HCT116 (cell line): ENCODE measurements at regions not wholly inside any gene's neighbourhood (a gene's known extent, or its start where the extent isn't known, plus 50 kb on each side); places are given as distances from the start of the nearest gene placed in this dataset.

Source experiments
- ATAC-seq: fragments of 200-7000 bp; cut with Tn5 transposase; 2 replicates; pipeline ENCODE4 v1.9.1; 2020; ENCODE audit warnings: mild to moderate bottlenecking, moderate library complexity
- BruUV-seq: library from RNA; stranded (reverse); fragments of 400-500 nt; replicated peaks from 2 replicates; lab custom pipeline; 2021; lab: Mats Ljungman, UMichigan
- CTCF ChIA-PET: fragments of 300-600 bp; sonication (Branson Sonifier 250); formaldehyde crosslinking; loops from one replicate; lab custom pipeline; 2021; ENCODE audit warnings: antibody characterized with exemption; lab: Charles Lee
- POLR2A ChIA-PET: fragments of 300-600, 350-600 bp; sonication (Branson Sonifier 250); formaldehyde crosslinking; loops from one replicate; lab custom pipeline; 2021; ENCODE audit warnings: antibody characterized with exemption; lab: Charles Lee
- RAD21 ChIA-PET, 2 experiments: fragments of 300-600 bp; sonication (Branson Sonifier 250); formaldehyde crosslinking; loops; one replicate each; lab custom pipeline; 2023; ENCODE audit warnings: low total read pairs in 2 of 2; ENCODE audit not compliant: uncharacterized antibody in 2 of 2, unreplicated experiment in 2 of 2, low non-redundant PET in 1 of 2; lab: Charles Lee
- DNase-seq: peaks from one replicate; pipeline ENCODE4 v3.0.0-alpha.2; 2010; ENCODE audit warnings: low read depth, low spot score
- H2AFZ ChIP-seq: fragments of 200-600 bp; shearing (Covaris generic), sonication (generic); 2 replicates; pipeline ENCODE4 v1.6.1; 2017; ENCODE audit warnings: low read depth, mixed run types, mixed read lengths, antibody characterized with exemption, low read length; ENCODE audit not compliant: poor library complexity, severe bottlenecking
- H3K27ac ChIP-seq: 2 replicates; pipeline ENCODE4 v1.5.1; 2012; ENCODE audit warnings: low read depth, low read length
- H3K27me3 ChIP-seq: fragments of 200-600 bp; sonication (generic); 2 replicates; pipeline ENCODE4 v1.6.1; 2016; ENCODE audit warnings: mixed run types, low read length, mixed read lengths; ENCODE audit not compliant: insufficient read depth
- H3K36me3 ChIP-seq, 2 experiments: fragments of 200-500 bp in 1 of 2; fragments of 200-600 bp in 1 of 2; sonication (Bioruptor generic) in 1 of 2; sonication (generic) in 1 of 2; 2 replicates each; pipeline versions ENCODE4 v1.5.1 to v1.6.1; 2014 to 2016; ENCODE audit warnings: low read length in 2 of 2, inconsistent platforms in 1 of 2, mixed read lengths in 1 of 2, mixed run types in 1 of 2; ENCODE audit not compliant: insufficient read depth in 2 of 2, control insufficient read depth in 1 of 2
- H3K4me1 ChIP-seq, 2 experiments: fragments of 200-600 bp in 1 of 2; sonication (generic) in 1 of 2; 2 replicates each; pipeline versions ENCODE4 v1.5.1 to v1.6.1; 2012 to 2017; ENCODE audit warnings: low read length in 2 of 2, inconsistent platforms in 1 of 2, mild to moderate bottlenecking in 1 of 2, mixed read lengths in 1 of 2, mixed run types in 1 of 2, moderate library complexity in 1 of 2; ENCODE audit not compliant: insufficient read depth in 2 of 2, control insufficient read depth in 1 of 2
- H3K4me2 ChIP-seq: fragments of 200-600 bp; sonication (generic); 2 replicates; pipeline ENCODE4 v1.6.1; 2017; ENCODE audit warnings: mixed run types, low read length, mixed read lengths
- H3K4me3 ChIP-seq, 2 experiments: fragments of 200-600 bp in 1 of 2; sonication (generic) in 1 of 2; replicated peaks in 1 of 2; 2 replicates each; pipeline ENCODE4 v1.5.1; 2011 to 2016; ENCODE audit warnings: low read length in 2 of 2, control low read depth in 1 of 2, low read depth in 1 of 2, mild to moderate bottlenecking in 1 of 2, mixed read lengths in 1 of 2, mixed run types in 1 of 2
- H3K79me2 ChIP-seq: fragments of 200-600 bp; sonication (generic); 2 replicates; pipeline ENCODE4 v1.6.1; 2017; ENCODE audit warnings: mild to moderate bottlenecking, mixed run types, low read length, moderate library complexity, mixed read lengths; ENCODE audit not compliant: insufficient read depth
- H3K9ac ChIP-seq: fragments of 200-600 bp; sonication (generic); 2 replicates; pipeline ENCODE4 v1.6.1; 2016; ENCODE audit warnings: low read length, mixed read lengths
- H3K9me2 ChIP-seq: fragments of 200-600 bp; sonication (generic), shearing (Covaris generic); 2 replicates; pipeline ENCODE4 v1.6.1; 2017; ENCODE audit warnings: mixed run types, mild to moderate bottlenecking, moderate library complexity; ENCODE audit not compliant: insufficient read depth
- H3K9me3 ChIP-seq, 2 experiments: fragments of 200-500 bp in 1 of 2; fragments of 200-600 bp in 1 of 2; sonication (Bioruptor generic) in 1 of 2; sonication (generic) in 1 of 2; 2 replicates each; pipeline ENCODE4 v1.6.1; 2014 to 2017; ENCODE audit warnings: low read length in 2 of 2, mixed read lengths in 2 of 2, inconsistent platforms in 1 of 2, low read depth in 1 of 2, mild to moderate bottlenecking in 1 of 2, mixed run types in 1 of 2, moderate library complexity in 1 of 2; ENCODE audit not compliant: control insufficient read depth in 1 of 2, insufficient read depth in 1 of 2
- H4K20me1 ChIP-seq: fragments of 200-600 bp; sonication (generic), shearing (Covaris generic); 2 replicates; pipeline ENCODE4 v1.6.1; 2017; ENCODE audit warnings: mixed run types, mild to moderate bottlenecking, moderate library complexity; ENCODE audit not compliant: insufficient read depth
- CBX3 ChIP-seq: IDR thresholded peaks from 2 replicates; pipeline ENCODE4 v1.6.1; 2012; ENCODE audit warnings: low read depth
- CEBPB ChIP-seq: IDR thresholded peaks from 2 replicates; pipeline ENCODE4 v1.6.1; 2012; ENCODE audit warnings: low read depth
- EGR1 ChIP-seq: IDR thresholded peaks from 2 replicates; pipeline ENCODE4 v1.6.1; 2012; ENCODE audit warnings: low read depth
- ELF1 ChIP-seq: IDR thresholded peaks from 2 replicates; pipeline ENCODE4 v1.6.1; 2012; ENCODE audit warnings: low read depth, borderline replicate concordance
- EZH2phosphoT487 ChIP-seq: fragments of 200-600 bp; IDR thresholded peaks from 2 replicates; pipeline ENCODE4 v1.6.1; 2018; ENCODE audit warnings: antibody characterized with exemption, borderline replicate concordance
- POLR2AphosphoS5 ChIP-seq: IDR thresholded peaks from 2 replicates; pipeline ENCODE4 v1.6.1; 2011; ENCODE audit warnings: mild to moderate bottlenecking, low read depth, low read length, moderate library complexity
- SIN3A ChIP-seq: IDR thresholded peaks from 2 replicates; pipeline ENCODE4 v1.6.1; 2012; ENCODE audit warnings: low read depth
- SRF ChIP-seq: IDR thresholded peaks from 2 replicates; pipeline ENCODE4 v1.6.1; 2012; ENCODE audit warnings: low read depth
- TCF7L2 ChIP-seq: IDR thresholded peaks from 2 replicates; pipeline ENCODE4 v1.7.0; 2011; ENCODE audit warnings: borderline replicate concordance, inconsistent platforms; ENCODE audit not compliant: insufficient read depth, insufficient read length; ENCODE audit errors: extremely low read depth
- YY1 ChIP-seq: IDR thresholded peaks from 2 replicates; pipeline ENCODE4 v1.6.1; 2011; ENCODE audit warnings: low read length, low read depth, moderate library complexity, mild to moderate bottlenecking; ENCODE audit not compliant: insufficient replicate concordance; ENCODE audit errors: extremely low read depth
- ZFX ChIP-seq: fragments of 450-650 bp; IDR thresholded peaks from 2 replicates; pipeline ENCODE4 v1.6.1; 2017
- ZNF274 ChIP-seq: fragments of 200-500 bp; sonication (Bioruptor generic); IDR thresholded peaks from 2 replicates; pipeline ENCODE4 v1.6.1; 2014; ENCODE audit warnings: mild to moderate bottlenecking, low read depth, low read length, inconsistent platforms
- intact Hi-C: fragments of 100-400 bp; cut with micrococcal nuclease; formaldehyde crosslinking; loops from 2 replicates; pipeline ENCODE4 v1.10.0; 2022
- TF ChIP-seq, protein P1 (sequence below): IDR thresholded peaks from 2 replicates; pipeline ENCODE4 v1.6.1; 2012
- TF ChIP-seq, protein P2 (sequence below): IDR thresholded peaks from 2 replicates; pipeline ENCODE4 v1.6.1; 2012
- TF ChIP-seq, protein P3 (sequence below), 3 experiments: fragments of 200-600 bp in 1 of 3; sonication (generic) in 1 of 3; IDR thresholded peaks in 2 of 3; conservative IDR thresholded peaks in 1 of 3; 2 replicates each; pipeline ENCODE4 v1.5.1; 2012 to 2017; ENCODE audit warnings: low read depth in 2 of 3, low read length in 2 of 3, antibody characterized with exemption in 1 of 3, borderline replicate concordance in 1 of 3, control low read depth in 1 of 3, mild to moderate bottlenecking in 1 of 3, mixed read lengths in 1 of 3, mixed run types in 1 of 3, moderate library complexity in 1 of 3; ENCODE audit not compliant: insufficient read depth in 1 of 3
- TF ChIP-seq, protein P4 (sequence below): IDR thresholded peaks from 2 replicates; pipeline ENCODE4 v1.6.1; 2011; ENCODE audit warnings: mild to moderate bottlenecking, low read length, moderate library complexity; ENCODE audit not compliant: insufficient replicate concordance; ENCODE audit errors: extremely low read depth
- TF ChIP-seq, protein P5 (sequence below): IDR thresholded peaks from 2 replicates; pipeline ENCODE4 v1.6.1; 2012; ENCODE audit warnings: low read depth

DNA sequence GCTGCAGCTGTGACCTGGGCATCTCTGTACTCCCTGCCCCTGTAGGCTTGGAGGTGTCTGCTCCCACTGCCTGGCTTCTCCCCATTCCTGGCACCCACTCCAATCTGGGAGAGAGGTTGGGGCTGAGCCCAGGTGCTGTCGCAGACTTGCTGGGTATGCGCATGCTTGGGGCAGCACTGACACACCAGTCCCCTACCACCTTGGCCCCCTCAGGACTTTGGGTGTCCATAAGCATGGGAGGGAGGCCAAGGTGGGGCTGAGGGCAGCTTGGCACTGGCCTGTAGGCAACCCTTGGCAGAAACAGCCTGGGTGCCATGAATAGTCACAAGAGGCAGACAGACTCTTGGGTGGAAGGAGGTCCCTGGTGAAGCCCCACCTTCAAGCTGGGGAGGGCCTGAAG is 136.8 kb downstream of the QPCT start:
- ChIA-PET CTCF (no interaction called here), RAD21 (no interaction called here), POLR2A (no interaction called here)
- ATAC-seq (no peak), DNase-seq (no peak)
- Histone ChIP-seq H3K36me3 (no peaks in the 10 kb centered on the region), H3K4me1 (no peaks in the 10 kb centered on the region), H3K9me2 (no peaks in the 10 kb centered on the region), H3K9me3 (peaks cover 0 to 12% of the 10 kb centered on the region in 2 experiments; a peak in 1 of 4 replicates), H3K4me2 (no peak overlapping the region), H3K79me2 (no peaks in the 10 kb centered on the region), H3K27ac (no peak overlapping the region), H2AFZ (no peak overlapping the region), H3K9ac (no peak overlapping the region), H3K4me3 (no peak overlapping the region), H4K20me1 (no peaks in the 10 kb centered on the region), H3K27me3 (no peaks in the 10 kb centered on the region)
- TF ChIP-seq ZFX (no peak), ZNF274 (no peak), ELF1 (no peak), CEBPB (no peak), EZH2phosphoT487 (no peak), TCF7L2 (no peak), POLR2AphosphoS5 (no peak), YY1 (no peak), SRF (no peak), CBX3 (no peak), EGR1 (no peak), SIN3A (no peak)
- TF ChIP-seq, protein P1, sequence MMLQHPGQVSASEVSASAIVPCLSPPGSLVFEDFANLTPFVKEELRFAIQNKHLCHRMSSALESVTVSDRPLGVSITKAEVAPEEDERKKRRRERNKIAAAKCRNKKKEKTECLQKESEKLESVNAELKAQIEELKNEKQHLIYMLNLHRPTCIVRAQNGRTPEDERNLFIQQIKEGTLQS, result no peak
- TF ChIP-seq, protein P2, sequence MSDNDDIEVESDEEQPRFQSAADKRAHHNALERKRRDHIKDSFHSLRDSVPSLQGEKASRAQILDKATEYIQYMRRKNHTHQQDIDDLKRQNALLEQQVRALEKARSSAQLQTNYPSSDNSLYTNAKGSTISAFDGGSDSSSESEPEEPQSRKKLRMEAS, result no peak
- TF ChIP-seq, protein P3, sequence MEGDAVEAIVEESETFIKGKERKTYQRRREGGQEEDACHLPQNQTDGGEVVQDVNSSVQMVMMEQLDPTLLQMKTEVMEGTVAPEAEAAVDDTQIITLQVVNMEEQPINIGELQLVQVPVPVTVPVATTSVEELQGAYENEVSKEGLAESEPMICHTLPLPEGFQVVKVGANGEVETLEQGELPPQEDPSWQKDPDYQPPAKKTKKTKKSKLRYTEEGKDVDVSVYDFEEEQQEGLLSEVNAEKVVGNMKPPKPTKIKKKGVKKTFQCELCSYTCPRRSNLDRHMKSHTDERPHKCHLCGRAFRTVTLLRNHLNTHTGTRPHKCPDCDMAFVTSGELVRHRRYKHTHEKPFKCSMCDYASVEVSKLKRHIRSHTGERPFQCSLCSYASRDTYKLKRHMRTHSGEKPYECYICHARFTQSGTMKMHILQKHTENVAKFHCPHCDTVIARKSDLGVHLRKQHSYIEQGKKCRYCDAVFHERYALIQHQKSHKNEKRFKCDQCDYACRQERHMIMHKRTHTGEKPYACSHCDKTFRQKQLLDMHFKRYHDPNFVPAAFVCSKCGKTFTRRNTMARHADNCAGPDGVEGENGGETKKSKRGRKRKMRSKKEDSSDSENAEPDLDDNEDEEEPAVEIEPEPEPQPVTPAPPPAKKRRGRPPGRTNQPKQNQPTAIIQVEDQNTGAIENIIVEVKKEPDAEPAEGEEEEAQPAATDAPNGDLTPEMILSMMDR (IDR thresholded peaks at IDR 0.05 in 2 of 3, conservative IDR thresholded peaks at IDR 0.05 in 1 of 3; ENCODE audit: borderline replicate concordance in 1 of 3, insufficient read depth in 1 of 3, low read depth in 2 of 3, low read length in 2 of 3), result no peak
- TF ChIP-seq, protein P4, sequence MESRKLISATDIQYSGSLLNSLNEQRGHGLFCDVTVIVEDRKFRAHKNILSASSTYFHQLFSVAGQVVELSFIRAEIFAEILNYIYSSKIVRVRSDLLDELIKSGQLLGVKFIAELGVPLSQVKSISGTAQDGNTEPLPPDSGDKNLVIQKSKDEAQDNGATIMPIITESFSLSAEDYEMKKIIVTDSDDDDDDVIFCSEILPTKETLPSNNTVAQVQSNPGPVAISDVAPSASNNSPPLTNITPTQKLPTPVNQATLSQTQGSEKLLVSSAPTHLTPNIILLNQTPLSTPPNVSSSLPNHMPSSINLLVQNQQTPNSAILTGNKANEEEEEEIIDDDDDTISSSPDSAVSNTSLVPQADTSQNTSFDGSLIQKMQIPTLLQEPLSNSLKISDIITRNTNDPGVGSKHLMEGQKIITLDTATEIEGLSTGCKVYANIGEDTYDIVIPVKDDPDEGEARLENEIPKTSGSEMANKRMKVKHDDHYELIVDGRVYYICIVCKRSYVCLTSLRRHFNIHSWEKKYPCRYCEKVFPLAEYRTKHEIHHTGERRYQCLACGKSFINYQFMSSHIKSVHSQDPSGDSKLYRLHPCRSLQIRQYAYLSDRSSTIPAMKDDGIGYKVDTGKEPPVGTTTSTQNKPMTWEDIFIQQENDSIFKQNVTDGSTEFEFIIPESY, result no peak
- TF ChIP-seq, protein P5, sequence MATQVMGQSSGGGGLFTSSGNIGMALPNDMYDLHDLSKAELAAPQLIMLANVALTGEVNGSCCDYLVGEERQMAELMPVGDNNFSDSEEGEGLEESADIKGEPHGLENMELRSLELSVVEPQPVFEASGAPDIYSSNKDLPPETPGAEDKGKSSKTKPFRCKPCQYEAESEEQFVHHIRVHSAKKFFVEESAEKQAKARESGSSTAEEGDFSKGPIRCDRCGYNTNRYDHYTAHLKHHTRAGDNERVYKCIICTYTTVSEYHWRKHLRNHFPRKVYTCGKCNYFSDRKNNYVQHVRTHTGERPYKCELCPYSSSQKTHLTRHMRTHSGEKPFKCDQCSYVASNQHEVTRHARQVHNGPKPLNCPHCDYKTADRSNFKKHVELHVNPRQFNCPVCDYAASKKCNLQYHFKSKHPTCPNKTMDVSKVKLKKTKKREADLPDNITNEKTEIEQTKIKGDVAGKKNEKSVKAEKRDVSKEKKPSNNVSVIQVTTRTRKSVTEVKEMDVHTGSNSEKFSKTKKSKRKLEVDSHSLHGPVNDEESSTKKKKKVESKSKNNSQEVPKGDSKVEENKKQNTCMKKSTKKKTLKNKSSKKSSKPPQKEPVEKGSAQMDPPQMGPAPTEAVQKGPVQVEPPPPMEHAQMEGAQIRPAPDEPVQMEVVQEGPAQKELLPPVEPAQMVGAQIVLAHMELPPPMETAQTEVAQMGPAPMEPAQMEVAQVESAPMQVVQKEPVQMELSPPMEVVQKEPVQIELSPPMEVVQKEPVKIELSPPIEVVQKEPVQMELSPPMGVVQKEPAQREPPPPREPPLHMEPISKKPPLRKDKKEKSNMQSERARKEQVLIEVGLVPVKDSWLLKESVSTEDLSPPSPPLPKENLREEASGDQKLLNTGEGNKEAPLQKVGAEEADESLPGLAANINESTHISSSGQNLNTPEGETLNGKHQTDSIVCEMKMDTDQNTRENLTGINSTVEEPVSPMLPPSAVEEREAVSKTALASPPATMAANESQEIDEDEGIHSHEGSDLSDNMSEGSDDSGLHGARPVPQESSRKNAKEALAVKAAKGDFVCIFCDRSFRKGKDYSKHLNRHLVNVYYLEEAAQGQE, result no peak
- no TSS peak for BruUV-seq
- intact Hi-C loops, result no loop called here
